ENCODE measurements at regions not wholly inside any gene's neighbourhood (a gene's known extent, or its start where the extent isn't known, plus 50 kb on each side); places are given as distances from the start of the nearest gene placed in this dataset.
"Not testable (repeated sequence)": the region's sequence is repeated elsewhere in the genome, so short reads cannot be mapped to it uniquely, and the experiment has no call there.

GRCh38 chr10:42193588-42193987 lies 444.8 kb downstream of the ZNF33B start:
- H3K4me1 ChIP-seq; H3K9me3 ChIP-seq; H3K36me3 ChIP-seq (replicated peaks); H3K27me3 ChIP-seq (ENCODE audit: low read depth); DNase-seq (ENCODE audit: low spot score in 2 of 2); in situ Hi-C loops (cut with MboI; ENCODE audit: low sequenced_read_pairs); H3K4me3 ChIP-seq: not testable (repeated sequence)

GRCh38 chr10:42192450-42192849 lies 445.9 kb downstream of the ZNF33B start:
- H3K4me1 ChIP-seq; H3K4me3 ChIP-seq; in situ Hi-C loops (cut with MboI; ENCODE audit: low sequenced_read_pairs); H3K36me3 ChIP-seq (replicated peaks); H3K9me3 ChIP-seq; H3K27me3 ChIP-seq (ENCODE audit: low read depth): not testable (repeated sequence)
- DNase-seq (ENCODE audit: low spot score in 2 of 2) = peak; percentile 2 to 54

GRCh38 chr10:42187501-42188195 lies 450.7 kb downstream of the ZNF33B start:
- H3K36me3 ChIP-seq (replicated peaks); H3K27me3 ChIP-seq (ENCODE audit: low read depth); H3K9me3 ChIP-seq; in situ Hi-C loops (cut with MboI; ENCODE audit: low sequenced_read_pairs); DNase-seq (ENCODE audit: low spot score in 2 of 2); H3K4me3 ChIP-seq; H3K4me1 ChIP-seq: not testable (repeated sequence)

DNA sequence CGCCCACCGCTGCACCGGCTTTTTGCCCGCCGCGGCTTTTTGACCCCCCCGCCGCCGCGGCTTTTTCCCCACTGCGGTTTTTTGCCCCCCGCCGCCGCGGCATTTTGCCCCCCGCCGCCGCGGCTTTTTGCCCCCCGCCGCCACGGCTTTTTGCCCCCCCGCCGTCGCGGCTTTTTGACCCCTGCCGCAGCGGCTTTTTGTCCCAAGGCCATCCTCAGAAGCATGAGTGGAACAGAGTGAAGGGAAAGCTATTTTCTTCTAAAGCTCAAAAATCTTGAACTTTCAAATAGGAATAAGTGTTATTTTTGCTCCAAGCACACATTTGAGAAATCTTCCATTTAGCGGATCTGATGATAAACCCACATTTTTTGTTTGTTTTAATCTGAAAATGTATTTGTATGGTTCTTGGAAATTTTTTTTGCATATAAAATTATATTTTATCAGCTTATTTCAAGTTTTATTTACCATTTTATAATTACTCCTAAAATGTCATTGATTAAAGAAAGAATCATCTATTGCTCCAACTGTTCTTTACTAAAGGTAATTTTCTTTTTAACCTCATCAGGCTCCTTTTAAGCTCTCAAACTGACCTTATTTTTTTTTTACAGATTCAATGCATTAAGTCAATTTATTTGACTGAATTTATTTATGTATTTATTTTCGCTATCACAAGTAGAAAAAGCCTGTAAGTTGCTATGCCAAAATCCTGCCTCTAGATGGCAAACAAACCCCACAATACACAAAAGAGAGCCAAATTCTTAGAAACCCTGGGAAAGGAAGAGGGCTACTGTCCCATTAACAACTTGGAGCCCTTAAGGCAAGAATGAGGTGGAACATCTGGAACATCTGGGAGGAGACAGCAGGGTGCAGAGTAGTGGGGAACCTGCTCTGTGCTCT lies 460.3 kb downstream of the ZNF33B start:
- in situ Hi-C loops (cut with MboI; ENCODE audit: low sequenced_read_pairs); H3K4me3 ChIP-seq; H3K36me3 ChIP-seq (replicated peaks); H3K9me3 ChIP-seq; H3K4me1 ChIP-seq: not testable (repeated sequence)
- DNase-seq (ENCODE audit: low spot score in 2 of 2) = peak in 1 of 2 experiments; percentile 22
- H3K27me3 ChIP-seq (ENCODE audit: low read depth) = peaks cover 20% of the 10 kb centered on the region

DNA sequence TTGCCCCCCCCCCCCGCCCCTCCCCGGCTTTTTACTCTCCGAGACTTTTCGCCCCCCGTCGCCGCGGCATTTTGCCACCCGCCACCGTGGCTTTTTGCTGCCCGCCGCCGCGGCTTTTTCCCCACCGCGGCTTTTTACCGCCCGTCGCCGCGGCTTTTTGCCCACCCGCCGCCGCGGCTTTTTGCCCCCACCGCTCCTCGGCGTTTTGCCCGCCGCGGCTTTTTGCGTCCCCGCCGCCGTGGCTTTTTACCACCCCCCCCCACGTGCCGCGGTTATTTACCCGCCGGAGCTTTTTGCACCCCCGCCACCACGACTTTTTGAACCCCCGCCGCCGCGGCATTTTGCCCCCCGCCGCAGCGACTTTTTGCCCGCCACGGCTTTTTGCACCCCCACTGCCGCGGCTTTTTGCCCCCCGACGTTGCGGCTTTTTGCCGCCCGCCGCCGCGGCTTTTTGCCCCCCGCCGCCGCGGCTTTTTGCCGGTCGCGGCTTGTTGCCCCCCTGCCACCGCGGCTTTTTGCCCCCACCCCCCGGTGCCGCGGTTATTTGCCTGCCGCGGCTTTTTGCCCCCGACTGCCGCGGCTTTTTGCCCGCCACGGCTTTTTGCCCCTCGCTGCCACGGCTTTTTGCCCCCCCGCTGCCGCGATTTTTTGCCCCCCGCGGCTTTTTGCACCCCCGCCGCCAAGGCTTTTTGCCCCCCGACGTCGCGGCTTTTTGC lies 461.1 kb downstream of the ZNF33B start:
- no peak for DNase-seq (ENCODE audit: low spot score in 2 of 2)
- Histone ChIP-seq H3K9me3 (no peaks in the 10 kb centered on the region), H3K4me1 (no peaks in the 10 kb centered on the region), H3K27me3 (ENCODE audit: low read depth) (peaks cover 20% of the 10 kb centered on the region), H3K4me3 (no peak overlapping the region), H3K36me3 (replicated peaks) (no peaks in the 10 kb centered on the region)
- in situ Hi-C loops (cut with MboI; ENCODE audit: low sequenced_read_pairs) = no loop called here

GRCh38 chr10:42150428-42151061 lies 487.8 kb downstream of the ZNF33B start:
- Histone ChIP-seq H3K4me1 (no peaks in the 10 kb centered on the region), H3K9me3 (no peaks in the 10 kb centered on the region), H3K27me3 (ENCODE audit: low read depth) (no peaks in the 10 kb centered on the region), H3K36me3 (replicated peaks) (no peaks in the 10 kb centered on the region), H3K4me3 (no peak overlapping the region)
- DNase-seq (ENCODE audit: low spot score in 2 of 2) = no peak
- in situ Hi-C loops (cut with MboI; ENCODE audit: low sequenced_read_pairs) = no loop called here

DNA sequence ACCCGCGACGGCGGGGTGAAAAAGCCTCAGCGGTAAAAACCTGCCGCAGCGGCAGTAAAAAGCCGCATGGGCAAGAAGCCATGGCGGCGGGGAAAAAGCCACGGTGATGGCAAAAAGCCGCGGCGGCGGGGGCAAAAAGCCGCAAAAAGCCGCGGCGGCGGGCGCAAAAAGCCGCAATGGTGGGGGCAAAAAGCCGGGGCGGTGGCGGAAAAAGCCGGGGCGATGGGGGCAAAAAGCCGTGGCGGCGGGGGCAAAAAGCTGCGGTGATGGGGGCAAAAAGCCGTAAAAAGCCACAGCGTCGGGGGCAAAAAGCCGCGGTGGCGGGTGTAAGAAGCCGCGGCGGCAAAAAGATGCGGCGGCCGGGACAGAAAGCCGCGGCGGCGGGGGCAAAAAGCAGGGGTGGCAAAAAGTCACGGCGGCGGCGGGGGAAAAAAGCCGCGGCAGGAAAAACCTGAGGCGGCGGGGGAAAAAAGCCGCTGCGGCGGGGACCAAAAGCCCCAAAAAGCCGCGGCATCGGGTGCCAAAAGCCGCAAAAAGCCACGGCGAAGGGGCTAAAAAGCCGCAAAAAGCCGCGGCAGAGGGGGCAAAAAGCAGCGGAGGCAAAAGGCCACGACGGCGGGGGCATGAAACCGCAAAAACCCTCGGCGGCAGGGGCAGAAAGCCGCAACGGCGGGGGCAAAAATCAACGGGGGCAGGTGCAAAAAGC lies 488.5 kb downstream of the ZNF33B start:
- no peaks in the 10 kb centered on the region for H3K4me1 ChIP-seq
- in situ Hi-C loops (cut with MboI; ENCODE audit: low sequenced_read_pairs) = no loop called here
- no peaks in the 10 kb centered on the region for H3K36me3 ChIP-seq (replicated peaks)
- no peaks in the 10 kb centered on the region for H3K9me3 ChIP-seq
- no peaks in the 10 kb centered on the region for H3K27me3 ChIP-seq (ENCODE audit: low read depth)
- no peak overlapping the region for H3K4me3 ChIP-seq
- no peak for DNase-seq (ENCODE audit: low spot score in 2 of 2)

GRCh38 chr10:42149027-42149700 lies 489.2 kb downstream of the ZNF33B start:
- DNase-seq (ENCODE audit: low spot score in 2 of 2) = no peak
- Histone ChIP-seq H3K4me1 (no peaks in the 10 kb centered on the region), H3K9me3 (no peaks in the 10 kb centered on the region), H3K4me3 (no peak overlapping the region), H3K27me3 (ENCODE audit: low read depth) (no peaks in the 10 kb centered on the region), H3K36me3 (replicated peaks) (no peaks in the 10 kb centered on the region)
- in situ Hi-C loops (cut with MboI; ENCODE audit: low sequenced_read_pairs) = no loop called here

GRCh38 chr10:42146165-42146564 lies 492.2 kb downstream of the ZNF33B start:
- H3K9me3 ChIP-seq; H3K4me3 ChIP-seq; H3K4me1 ChIP-seq; DNase-seq (ENCODE audit: low spot score in 2 of 2); in situ Hi-C loops (cut with MboI; ENCODE audit: low sequenced_read_pairs); H3K27me3 ChIP-seq (ENCODE audit: low read depth); H3K36me3 ChIP-seq (replicated peaks): not testable (repeated sequence)

GRCh38 chr10:42138023-42138422 lies 500.3 kb downstream of the ZNF33B start:
- H3K27me3 ChIP-seq (ENCODE audit: low read depth); H3K36me3 ChIP-seq (replicated peaks); H3K9me3 ChIP-seq; H3K4me1 ChIP-seq; DNase-seq (ENCODE audit: low spot score in 2 of 2); in situ Hi-C loops (cut with MboI; ENCODE audit: low sequenced_read_pairs); H3K4me3 ChIP-seq: not testable (repeated sequence)

- H3K4me3 ChIP-seq = no peak overlapping the region
- H3K27me3 ChIP-seq (ENCODE audit: low read depth) = no peaks in the 10 kb centered on the region
- DNase-seq (ENCODE audit: low spot score in 2 of 2) = no peak
- no peaks in the 10 kb centered on the region for H3K9me3 ChIP-seq
- H3K36me3 ChIP-seq (replicated peaks) = no peaks in the 10 kb centered on the region
- in situ Hi-C loops (cut with MboI; ENCODE audit: low sequenced_read_pairs) = no loop called here
- H3K4me1 ChIP-seq = no peaks in the 10 kb centered on the region
Measured at GRCh38 chr10:42113158-42113450, 525.3 kb downstream of the ZNF33B start.

- no peak for DNase-seq (ENCODE audit: low spot score in 2 of 2)
- Histone ChIP-seq H3K4me3 (no peak overlapping the region), H3K27me3 (ENCODE audit: low read depth) (no peaks in the 10 kb centered on the region), H3K4me1 (no peaks in the 10 kb centered on the region), H3K36me3 (replicated peaks) (no peaks in the 10 kb centered on the region), H3K9me3 (no peaks in the 10 kb centered on the region)
- in situ Hi-C loops (cut with MboI; ENCODE audit: low sequenced_read_pairs) = no loop called here
Measured at GRCh38 chr10:42112331-42113157, 525.8 kb downstream of the ZNF33B start.
